ENCODE measurements at regions not wholly inside any gene's neighbourhood (a gene's known extent, or its start where the extent isn't known, plus 50 kb on each side); places are given as distances from the start of the nearest gene placed in this dataset.

DNA sequence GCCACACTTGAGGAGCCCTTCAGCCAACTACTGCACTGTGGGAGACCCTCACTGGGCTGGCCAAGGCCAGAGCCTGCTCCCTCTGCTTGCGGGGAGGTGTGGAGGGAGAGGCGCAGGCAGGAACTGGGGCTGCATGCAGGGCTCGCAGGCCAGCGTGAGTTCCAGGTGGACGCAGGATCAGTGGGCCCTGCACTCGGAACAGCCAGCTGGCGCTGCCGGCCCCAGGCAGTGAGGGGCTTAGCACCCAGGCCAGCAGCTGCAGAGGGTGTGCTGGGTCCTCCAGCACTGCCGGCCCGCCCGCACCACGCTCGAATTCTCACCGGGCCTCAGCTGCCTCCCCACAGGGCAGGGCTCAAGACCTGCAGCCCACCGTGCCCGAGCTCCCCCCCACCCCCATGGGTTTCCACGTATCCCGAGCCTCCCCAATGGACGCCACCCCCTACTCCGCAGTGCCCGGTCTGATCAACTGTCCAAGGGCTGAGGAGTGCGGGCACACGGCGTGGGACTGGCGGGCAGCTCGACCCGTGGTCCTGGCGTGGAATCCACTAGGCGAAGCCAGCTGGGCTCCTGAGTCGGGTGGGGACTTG, 1293.8 kb upstream of the PCDH9 start:
- intact Hi-C loops (cut with micrococcal nuclease; ENCODE audit: unreplicated experiment) = no loop called here
- peaks cover 22% of the 10 kb centered on the region for H3K9me3 Mint-ChIP-seq (ENCODE audit: unreplicated experiment)
- no TSS peak for BruUV-seq (replicated peaks)
- no peaks in the 10 kb centered on the region for H3K36me3 Mint-ChIP-seq (ENCODE audit: insufficient read depth, unreplicated experiment)
- ChIA-PET POLR2A (no interaction called here), CTCF (no interaction called here)
- Histone ChIP-seq H3K4me3 (ENCODE audit: low read depth, low read length) (no peak overlapping the region), H3K9me3 (no peaks in the 10 kb centered on the region), H3K36me3 (ENCODE audit: control insufficient read depth, insufficient read depth, low read length) (no peaks in the 10 kb centered on the region), H3K27me3 (replicated peaks; ENCODE audit: control insufficient read depth, insufficient read depth, low read length) (no peaks in the 10 kb centered on the region), H3K4me1 (no peaks in the 10 kb centered on the region)
- no peak overlapping the region for H3K4me3 Mint-ChIP-seq (ENCODE audit: unreplicated experiment)
- no peaks in the 10 kb centered on the region for H3K4me1 Mint-ChIP-seq (ENCODE audit: low read depth, unreplicated experiment)
- no peak overlapping the region for H3K27ac Mint-ChIP-seq (ENCODE audit: unreplicated experiment)
- TF ChIP-seq, protein P1, sequence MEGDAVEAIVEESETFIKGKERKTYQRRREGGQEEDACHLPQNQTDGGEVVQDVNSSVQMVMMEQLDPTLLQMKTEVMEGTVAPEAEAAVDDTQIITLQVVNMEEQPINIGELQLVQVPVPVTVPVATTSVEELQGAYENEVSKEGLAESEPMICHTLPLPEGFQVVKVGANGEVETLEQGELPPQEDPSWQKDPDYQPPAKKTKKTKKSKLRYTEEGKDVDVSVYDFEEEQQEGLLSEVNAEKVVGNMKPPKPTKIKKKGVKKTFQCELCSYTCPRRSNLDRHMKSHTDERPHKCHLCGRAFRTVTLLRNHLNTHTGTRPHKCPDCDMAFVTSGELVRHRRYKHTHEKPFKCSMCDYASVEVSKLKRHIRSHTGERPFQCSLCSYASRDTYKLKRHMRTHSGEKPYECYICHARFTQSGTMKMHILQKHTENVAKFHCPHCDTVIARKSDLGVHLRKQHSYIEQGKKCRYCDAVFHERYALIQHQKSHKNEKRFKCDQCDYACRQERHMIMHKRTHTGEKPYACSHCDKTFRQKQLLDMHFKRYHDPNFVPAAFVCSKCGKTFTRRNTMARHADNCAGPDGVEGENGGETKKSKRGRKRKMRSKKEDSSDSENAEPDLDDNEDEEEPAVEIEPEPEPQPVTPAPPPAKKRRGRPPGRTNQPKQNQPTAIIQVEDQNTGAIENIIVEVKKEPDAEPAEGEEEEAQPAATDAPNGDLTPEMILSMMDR (IDR thresholded peaks at IDR 0.05; ENCODE audit: insufficient read depth in 1 of 2, low read depth in 1 of 2, low read length in 1 of 2, severe bottlenecking in 1 of 2, unreplicated experiment in 1 of 2) = no peak
- DNase-seq = no peak
- peaks cover 2% of the 10 kb centered on the region for H3K27me3 Mint-ChIP-seq (ENCODE audit: insufficient read depth, unreplicated experiment)

DNA sequence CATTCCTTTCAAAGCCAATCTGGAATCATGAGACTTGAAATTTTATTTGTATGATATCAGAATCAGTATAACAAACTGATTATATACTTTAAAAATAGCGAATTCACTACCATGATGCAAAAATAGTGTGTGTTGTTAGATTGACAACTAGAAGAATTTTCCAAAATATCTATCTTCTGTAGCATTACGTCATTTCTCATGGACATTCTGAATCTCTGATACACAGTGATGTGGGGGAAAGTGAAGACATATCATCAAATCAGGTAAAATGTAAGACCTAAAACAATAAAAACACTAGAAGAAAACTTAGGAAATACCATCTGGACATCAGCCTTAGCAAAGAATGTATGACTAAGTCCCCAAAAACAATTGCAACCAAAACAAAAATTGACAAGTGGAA, 1292.0 kb upstream of the PCDH9 start:
- H3K27me3 Mint-ChIP-seq (ENCODE audit: insufficient read depth, unreplicated experiment) = peaks cover 2% of the 10 kb centered on the region
- no TSS peak for BruUV-seq (replicated peaks)

DNA sequence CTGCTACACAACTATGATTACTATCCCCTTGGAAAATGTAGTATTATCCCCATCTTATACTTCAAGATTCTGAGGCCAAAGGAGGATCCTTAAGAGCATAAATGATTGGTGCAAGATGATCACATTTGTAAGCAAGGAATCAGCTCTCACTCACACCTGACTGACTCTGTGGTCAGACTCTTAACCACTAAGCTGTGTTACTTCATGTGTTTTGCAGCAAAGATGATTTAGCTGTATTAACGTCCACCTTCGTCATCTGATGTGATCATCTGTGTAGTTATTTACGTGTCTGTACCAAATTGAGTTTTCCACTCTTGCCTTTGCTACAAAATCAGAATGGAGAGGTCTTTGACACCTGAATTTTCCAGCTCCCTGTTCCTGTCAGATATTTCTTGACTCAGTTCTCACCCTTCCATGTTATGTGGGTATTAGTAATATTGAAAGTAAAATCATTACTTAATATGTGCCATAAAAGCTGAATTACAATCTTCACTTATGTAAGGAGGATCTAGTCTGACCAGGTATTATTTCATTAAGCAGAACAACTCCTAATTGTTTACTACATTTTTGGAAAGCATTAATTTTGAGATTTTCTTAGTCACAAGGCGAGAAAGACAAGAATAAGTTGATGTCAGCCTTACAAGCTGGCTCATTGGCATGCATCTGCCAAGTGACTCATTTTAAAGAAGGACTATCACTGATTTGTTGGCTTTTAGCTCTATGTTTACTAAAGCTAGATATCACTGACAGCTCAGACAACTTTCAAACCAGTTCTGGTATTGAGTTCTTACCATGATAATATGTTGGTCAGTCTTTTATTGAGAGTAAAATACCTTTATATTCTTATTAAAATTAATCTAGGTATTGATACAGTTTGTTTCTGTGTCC, 1279.8 kb upstream of the PCDH9 start:
- no peaks in the 10 kb centered on the region for H3K4me1 ChIP-seq
- Mint-ChIP-seq H3K4me3 (ENCODE audit: unreplicated experiment) (no peak overlapping the region), H3K27me3 (ENCODE audit: insufficient read depth, unreplicated experiment) (no peaks in the 10 kb centered on the region), H3K36me3 (ENCODE audit: insufficient read depth, unreplicated experiment) (no peaks in the 10 kb centered on the region), H3K4me1 (ENCODE audit: low read depth, unreplicated experiment) (no peaks in the 10 kb centered on the region), H3K9me3 (ENCODE audit: unreplicated experiment) (no peaks in the 10 kb centered on the region), H3K27ac (ENCODE audit: unreplicated experiment) (no peak overlapping the region)
- no peak overlapping the region for H3K4me3 ChIP-seq (ENCODE audit: low read depth, low read length)
- intact Hi-C loops (cut with micrococcal nuclease; ENCODE audit: unreplicated experiment) = no loop called here
- H3K36me3 ChIP-seq (ENCODE audit: control insufficient read depth, insufficient read depth, low read length) = no peaks in the 10 kb centered on the region
- TF ChIP-seq, protein P1 (IDR thresholded peaks at IDR 0.05; ENCODE audit: insufficient read depth in 1 of 2, low read depth in 1 of 2, low read length in 1 of 2, severe bottlenecking in 1 of 2, unreplicated experiment in 1 of 2) = no peak
- CTCF ChIA-PET = no interaction called here
- BruUV-seq (replicated peaks) = no TSS peak
- no peaks in the 10 kb centered on the region for H3K9me3 ChIP-seq
- no peak for DNase-seq
- POLR2A ChIA-PET = no interaction called here
- H3K27me3 ChIP-seq (replicated peaks; ENCODE audit: control insufficient read depth, insufficient read depth, low read length) = no peaks in the 10 kb centered on the region

More for the DNA sequence above, 1292.0 kb upstream of the PCDH9 start:
- Mint-ChIP-seq H3K27ac (ENCODE audit: unreplicated experiment) (no peak overlapping the region), H3K4me1 (ENCODE audit: low read depth, unreplicated experiment) (no peaks in the 10 kb centered on the region), H3K36me3 (ENCODE audit: insufficient read depth, unreplicated experiment) (no peaks in the 10 kb centered on the region), H3K9me3 (ENCODE audit: unreplicated experiment) (peaks cover 22% of the 10 kb centered on the region), H3K4me3 (ENCODE audit: unreplicated experiment) (no peak overlapping the region)
- no peaks in the 10 kb centered on the region for H3K4me1 ChIP-seq
- POLR2A ChIA-PET = no interaction called here
- no peak for DNase-seq
- no peaks in the 10 kb centered on the region for H3K9me3 ChIP-seq
- H3K27me3 ChIP-seq (replicated peaks; ENCODE audit: control insufficient read depth, insufficient read depth, low read length) = no peaks in the 10 kb centered on the region
- intact Hi-C loops (cut with micrococcal nuclease; ENCODE audit: unreplicated experiment) = no loop called here
- CTCF ChIA-PET = no interaction called here
- TF ChIP-seq, protein P1 (IDR thresholded peaks at IDR 0.05; ENCODE audit: insufficient read depth in 1 of 2, low read depth in 1 of 2, low read length in 1 of 2, severe bottlenecking in 1 of 2, unreplicated experiment in 1 of 2) = no peak
- H3K36me3 ChIP-seq (ENCODE audit: control insufficient read depth, insufficient read depth, low read length) = no peaks in the 10 kb centered on the region
- no peak overlapping the region for H3K4me3 ChIP-seq (ENCODE audit: low read depth, low read length)

All from Caco-2 (cell line).